HL-60 (cell line): ENCODE measurements at regions not wholly inside any gene's neighbourhood (a gene's known extent, or its start where the extent isn't known, plus 50 kb on each side); places are given as distances from the start of the nearest gene placed in this dataset.

Experiments
- DNase-seq, 2 experiments: peaks; one replicate each; pipeline ENCODE4 v3.0.0-alpha.2; 2010 to 2020; ENCODE audit warnings: low read depth in 1 of 2, low spot score in 1 of 2
- H3K27ac ChIP-seq: fragments of 250-450 bp; sonication (Bioruptor Pico); replicated peaks from 2 replicates; pipeline ENCODE4 v1.5.1; 2020; ENCODE audit warnings: mild to moderate bottlenecking, moderate library complexity
- H3K27me3 ChIP-seq: fragments of 250-450 bp; sonication (Bioruptor Pico); 2 replicates; pipeline ENCODE4 v1.5.1; 2021; ENCODE audit warnings: mild to moderate bottlenecking, moderate library complexity; ENCODE audit not compliant: insufficient read depth, poor library complexity, severe bottlenecking
- H3K4me3 ChIP-seq: replicated peaks from 2 replicates; pipeline ENCODE4 v1.5.1; 2011; ENCODE audit warnings: mild to moderate bottlenecking, control low read depth, low read length; ENCODE audit not compliant: insufficient read depth
- CTCF ChIP-seq: IDR thresholded peaks from one replicate; pipeline ENCODE4 v1.5.1; 2011; ENCODE audit warnings: low read length, control low read depth, inconsistent platforms; ENCODE audit not compliant: insufficient read depth
- GABPA ChIP-seq: IDR thresholded peaks from 2 replicates; pipeline ENCODE4 v1.6.1; 2012; ENCODE audit warnings: low read depth
- POLR2AphosphoS5 ChIP-seq: IDR thresholded peaks from 2 replicates; pipeline ENCODE4 v1.6.1; 2012; ENCODE audit warnings: low read depth
- REST ChIP-seq: IDR thresholded peaks from 2 replicates; pipeline ENCODE4 v1.6.1; 2012; ENCODE audit warnings: low read depth; ENCODE audit not compliant: insufficient replicate concordance
- SPI1 ChIP-seq: IDR thresholded peaks from 2 replicates; pipeline ENCODE4 v1.6.1; 2012; ENCODE audit warnings: low read depth, mild to moderate bottlenecking, borderline replicate concordance

- DNase-seq = no peak
- TF ChIP-seq REST (no peak), SPI1 (no peak)
- no peak overlapping the region for H3K4me3 ChIP-seq
- no peak overlapping the region for H3K27ac ChIP-seq
- no peaks in the 10 kb centered on the region for H3K27me3 ChIP-seq
These were observed 335.4 kb downstream of the COL12A1 start for GRCh38 chr6:74870403-74870802.

DNA sequence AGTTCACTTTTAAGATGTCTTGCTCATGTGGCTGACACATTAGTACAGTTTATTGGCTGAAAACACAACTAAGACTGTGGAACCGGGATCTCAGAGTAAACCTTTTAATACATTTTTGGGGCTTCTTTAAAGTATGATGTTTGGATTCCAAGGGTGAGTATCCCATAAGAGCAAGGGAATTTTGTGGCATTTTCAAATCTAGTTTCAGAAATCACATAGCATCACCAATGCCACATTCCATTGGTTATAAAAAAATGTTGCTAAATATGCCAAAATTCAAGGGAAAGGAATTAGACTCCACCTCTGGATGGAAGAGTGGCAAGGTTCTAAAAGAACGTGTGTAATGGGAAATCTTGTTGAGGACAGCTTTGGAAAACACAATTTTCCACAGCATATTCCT is 338.6 kb downstream of the COL12A1 start:
- DNase-seq = no peak
- TF ChIP-seq SPI1 (no peak), CTCF (no peak), REST (no peak), POLR2AphosphoS5 (no peak), GABPA (no peak)
- H3K27ac ChIP-seq = no peak overlapping the region
- H3K4me3 ChIP-seq = no peak overlapping the region
- H3K27me3 ChIP-seq = no peaks in the 10 kb centered on the region

DNA sequence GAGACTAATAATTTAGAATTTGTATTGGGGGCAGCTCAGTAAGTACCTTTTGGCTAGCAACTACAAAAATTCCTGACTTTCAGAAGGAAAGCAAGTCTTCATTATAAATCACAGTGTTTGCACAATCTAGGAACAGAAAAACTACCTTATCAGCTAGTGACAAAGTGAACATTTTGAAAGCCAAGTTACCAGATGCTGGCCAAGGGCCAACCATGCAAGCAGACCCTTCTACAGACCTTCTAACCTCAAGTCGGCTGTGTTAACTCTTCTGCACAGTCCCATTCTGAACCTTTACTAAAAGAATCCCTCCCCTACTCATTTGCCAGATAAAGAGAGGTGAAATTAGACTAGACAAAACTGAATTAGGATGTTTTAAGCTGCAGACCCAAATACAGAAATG is 341.9 kb downstream of the COL12A1 start:
- no peak overlapping the region for H3K4me3 ChIP-seq
- no peak for TF ChIP-seq GABPA
- TF ChIP-seq REST = no peak
- no peak for TF ChIP-seq POLR2AphosphoS5
- no peak for TF ChIP-seq SPI1
- no peak for TF ChIP-seq CTCF
- DNase-seq = no peak
- H3K27me3 ChIP-seq = no peaks in the 10 kb centered on the region
- H3K27ac ChIP-seq = no peak overlapping the region

- no peaks in the 10 kb centered on the region for H3K27me3 ChIP-seq
- no peak overlapping the region for H3K27ac ChIP-seq
- no peak for DNase-seq
- TF ChIP-seq REST (no peak), CTCF (no peak), POLR2AphosphoS5 (no peak), GABPA (no peak), SPI1 (no peak)
- H3K4me3 ChIP-seq = no peak overlapping the region
These were observed 345.4 kb downstream of the COL12A1 start for GRCh38 chr6:74860456-74860855.
